HG02970 (cell line): ENCODE measurements at regions not wholly inside any gene's neighbourhood (a gene's known extent, or its start where the extent isn't known, plus 50 kb on each side); places are given as distances from the start of the nearest gene placed in this dataset.
"Not testable (repeated sequence)": the region's sequence is repeated elsewhere in the genome, so short reads cannot be mapped to it uniquely, and the experiment has no call there.

ENCODE experiments used
- ATAC-seq: cut with Tn5 transposase; IDR thresholded peaks from one replicate; pipeline ENCODE4 v1.9.1; 2021; ENCODE audit warnings: mild to moderate bottlenecking, moderate library complexity, moderate number of reproducible peaks; ENCODE audit not compliant: unreplicated experiment, low FRiP score

DNA sequence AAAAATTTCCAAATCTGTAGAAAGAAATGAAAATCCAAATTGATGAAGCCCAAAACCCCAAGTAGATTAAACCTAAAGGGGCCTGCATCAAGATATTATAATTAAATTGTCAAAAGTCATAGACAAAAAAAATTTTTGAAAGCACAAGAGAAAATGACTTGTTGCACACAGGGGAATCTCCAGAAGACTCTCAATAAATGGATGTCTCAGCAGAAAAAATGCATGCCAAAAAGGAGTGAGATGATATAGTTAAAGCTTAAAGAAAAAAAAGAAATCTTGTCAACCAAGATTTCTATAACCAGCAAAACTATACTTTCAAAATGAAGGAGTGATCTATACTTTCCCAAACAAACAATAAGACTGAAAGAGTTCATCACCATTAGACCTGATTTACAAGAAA is 393.2 kb upstream of the SPAG17 start:
- no peak for ATAC-seq

DNA sequence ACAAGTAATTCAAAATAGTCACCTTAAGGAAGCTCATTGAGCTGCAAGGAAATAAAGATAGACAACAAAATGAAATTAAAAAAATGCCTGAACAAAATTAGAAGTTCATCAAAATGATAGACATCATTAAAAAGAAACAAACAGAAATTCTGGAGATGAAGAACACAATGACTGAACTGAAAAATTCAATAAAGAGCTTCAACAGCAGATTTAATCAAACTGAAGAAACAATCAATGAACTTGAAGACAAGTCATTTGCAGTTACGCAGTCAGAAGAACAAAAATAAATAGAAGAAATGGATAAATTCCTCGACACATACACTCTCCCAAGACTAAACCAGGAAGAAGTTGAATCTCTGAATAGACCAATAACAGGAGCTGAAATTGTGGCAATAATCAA is 390.0 kb upstream of the SPAG17 start:
- no peak for ATAC-seq

DNA sequence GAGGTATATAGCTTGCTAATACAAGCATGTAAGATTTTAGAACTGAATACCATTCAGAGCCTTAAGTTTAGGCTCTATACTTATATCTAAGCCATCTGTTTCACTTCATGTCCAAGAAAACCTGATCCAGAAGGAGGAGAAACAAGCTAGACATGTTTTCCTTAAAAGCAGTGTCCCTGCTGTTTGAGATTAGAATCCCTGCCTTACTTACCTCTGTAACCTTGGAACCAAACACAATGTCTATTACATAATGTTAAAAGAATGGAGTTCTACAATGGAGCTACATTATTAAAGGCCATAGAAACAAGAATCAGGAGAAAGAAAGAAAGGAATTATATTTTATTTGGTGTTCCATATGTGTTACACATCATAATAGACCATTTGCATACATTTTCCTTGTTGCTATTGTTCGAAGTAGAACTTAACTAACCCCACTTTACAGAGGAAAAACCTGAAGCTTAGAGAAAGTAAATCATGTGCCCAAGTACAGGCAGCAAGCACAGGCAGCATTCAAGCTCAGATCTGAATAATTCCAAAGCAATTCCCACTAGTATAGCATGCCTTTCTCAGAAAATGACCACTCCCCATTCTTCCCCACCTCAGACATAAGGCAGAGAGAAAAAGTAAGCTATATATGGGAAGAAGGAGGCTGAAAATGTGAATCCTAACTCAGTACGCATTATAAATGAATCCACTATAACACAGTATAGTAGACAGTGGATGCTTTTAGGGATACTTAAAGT is 380.1 kb upstream of the SPAG17 start:
- ATAC-seq, result no peak

DNA sequence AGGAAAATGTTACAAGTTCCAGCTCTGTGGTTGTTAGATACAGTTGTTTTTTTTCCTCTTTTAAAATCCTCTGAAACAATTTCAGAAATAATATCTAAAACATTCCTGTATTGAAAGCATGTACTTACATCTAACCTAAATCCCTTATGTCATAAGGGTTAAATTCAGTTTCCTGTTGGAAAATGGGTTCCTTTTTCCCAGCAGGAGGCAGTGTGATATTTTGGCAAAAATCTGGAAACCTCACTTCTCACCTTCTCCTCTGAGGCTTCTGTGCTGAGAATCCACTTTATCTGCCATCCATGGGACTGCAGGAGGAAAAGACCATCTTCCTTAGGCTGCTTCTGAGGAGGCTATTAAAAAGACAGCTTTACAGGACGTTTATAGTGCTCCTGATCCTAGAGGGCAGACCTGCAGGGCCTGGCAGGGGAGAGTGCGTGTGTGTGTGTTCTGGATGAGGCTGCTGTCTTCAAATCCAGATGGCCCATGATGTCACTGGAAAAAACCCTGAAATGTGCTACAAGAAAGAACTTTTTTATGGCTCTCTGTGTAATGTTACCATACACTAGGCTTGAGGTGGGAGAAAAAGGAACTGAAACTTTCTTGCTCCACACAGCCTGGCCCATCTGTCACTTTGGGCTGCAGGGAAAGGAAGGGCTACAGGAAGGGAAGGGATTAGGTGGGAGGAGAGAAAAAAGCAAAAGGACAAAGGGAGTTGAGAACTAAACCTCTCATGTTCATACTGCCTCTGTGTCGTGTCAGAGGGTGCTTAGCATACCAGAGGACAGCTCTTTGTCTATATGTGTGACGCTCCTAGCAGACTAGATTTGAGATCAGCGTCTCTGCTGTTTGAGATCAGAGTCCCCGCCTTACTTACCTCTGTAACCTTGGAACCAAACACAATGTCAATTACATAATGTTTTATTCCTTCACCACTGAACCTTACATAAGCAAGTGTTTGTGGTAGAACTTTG is 379.2 kb upstream of the SPAG17 start:
- ATAC-seq, result peak; percentile 61

DNA sequence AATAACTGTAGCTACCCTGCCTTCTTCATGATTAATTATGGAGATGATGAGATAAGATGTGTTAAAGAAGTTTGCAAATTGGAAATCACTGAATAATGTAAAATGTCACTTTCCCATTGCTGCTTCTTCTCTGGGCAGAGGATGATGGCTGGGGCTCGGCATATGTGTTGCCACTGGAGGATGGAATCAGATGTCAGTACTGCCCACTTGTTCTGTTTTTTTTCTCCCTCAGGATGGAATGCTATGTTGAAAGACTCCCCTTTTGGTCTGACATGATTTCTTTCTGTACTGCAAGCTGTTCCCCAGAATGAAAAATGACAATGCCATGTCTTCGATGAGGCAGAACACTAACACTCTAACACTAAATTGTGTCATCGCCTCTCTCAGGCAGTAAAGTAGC is 373.9 kb upstream of the SPAG17 start:
- ATAC-seq, result no peak

DNA sequence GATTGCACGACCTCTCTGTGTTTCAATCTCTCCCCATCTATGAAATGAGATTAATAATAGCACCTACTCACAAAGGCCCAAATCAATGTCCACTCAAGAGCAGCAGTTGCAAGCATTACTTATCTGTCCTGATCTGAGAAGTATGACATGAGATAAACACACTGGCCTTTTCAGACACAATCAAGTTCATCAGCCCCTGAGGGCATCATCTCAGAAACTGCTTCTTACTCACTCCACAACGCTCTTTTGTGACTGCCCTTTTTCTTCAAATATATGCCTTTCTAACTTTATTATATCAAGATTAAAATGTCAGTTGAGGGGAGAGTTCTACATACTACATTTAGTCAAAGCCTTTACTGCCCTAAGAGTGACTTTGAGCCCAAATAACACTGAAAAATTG is 371.9 kb upstream of the SPAG17 start:
- no peak for ATAC-seq

DNA sequence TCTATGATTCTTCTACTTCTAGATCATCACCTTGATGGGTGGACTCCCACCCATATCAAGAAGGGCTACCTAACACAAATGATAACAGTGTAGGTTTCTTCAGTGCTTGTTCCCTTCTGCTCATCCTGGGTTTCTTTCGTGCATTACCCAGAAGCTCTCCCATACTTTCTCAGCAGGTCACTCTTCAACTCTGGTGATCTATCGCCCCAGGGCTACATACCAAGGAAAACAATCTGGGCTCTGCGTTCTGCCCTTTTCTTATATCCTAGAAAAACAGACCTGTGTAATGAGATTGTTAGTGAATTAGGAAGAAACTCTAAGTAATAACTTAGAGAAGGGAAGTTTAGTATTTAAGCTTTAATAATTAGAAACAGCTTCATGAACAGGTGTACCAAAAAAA is 370.6 kb upstream of the SPAG17 start:
- no peak for ATAC-seq

DNA sequence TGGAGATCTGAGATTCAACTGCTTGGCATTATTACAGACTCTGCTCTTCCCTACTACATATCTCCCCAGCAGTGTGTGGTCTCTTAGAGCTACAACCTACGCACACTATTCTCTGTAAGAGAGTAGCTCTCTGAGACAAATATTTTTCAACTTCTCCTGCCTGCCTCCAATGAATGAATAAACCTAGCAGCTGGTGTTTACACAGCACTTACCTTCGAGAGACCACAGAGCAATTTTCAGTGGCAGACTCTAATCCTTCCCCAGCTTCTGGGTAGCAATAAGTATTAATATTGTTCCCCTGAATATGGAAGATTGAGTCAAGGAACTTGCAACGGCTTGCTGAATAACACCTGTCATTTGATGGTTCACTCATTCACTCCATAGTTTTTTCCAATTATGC is 350.9 kb upstream of the SPAG17 start:
- no peak for ATAC-seq

DNA sequence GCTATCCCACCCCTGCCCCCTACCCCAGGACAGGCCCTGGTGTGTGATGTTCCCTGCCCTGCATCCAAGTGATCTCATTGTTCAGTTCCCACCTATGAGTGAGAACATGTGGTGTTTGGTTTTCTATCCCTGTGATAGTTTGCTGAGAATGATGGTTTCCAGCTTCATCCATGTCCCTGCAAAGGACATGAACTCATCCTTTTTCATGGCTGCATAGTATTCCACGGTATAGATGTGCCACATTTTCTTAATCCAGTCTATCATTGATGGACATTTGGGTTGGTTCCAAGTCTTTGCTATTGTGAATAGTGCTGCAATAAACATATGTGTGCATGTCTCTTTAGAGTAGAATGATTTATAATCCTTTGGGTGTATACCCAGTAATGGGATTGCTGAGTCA is 326.9 kb upstream of the SPAG17 start:
- ATAC-seq, result not testable (repeated sequence)

DNA sequence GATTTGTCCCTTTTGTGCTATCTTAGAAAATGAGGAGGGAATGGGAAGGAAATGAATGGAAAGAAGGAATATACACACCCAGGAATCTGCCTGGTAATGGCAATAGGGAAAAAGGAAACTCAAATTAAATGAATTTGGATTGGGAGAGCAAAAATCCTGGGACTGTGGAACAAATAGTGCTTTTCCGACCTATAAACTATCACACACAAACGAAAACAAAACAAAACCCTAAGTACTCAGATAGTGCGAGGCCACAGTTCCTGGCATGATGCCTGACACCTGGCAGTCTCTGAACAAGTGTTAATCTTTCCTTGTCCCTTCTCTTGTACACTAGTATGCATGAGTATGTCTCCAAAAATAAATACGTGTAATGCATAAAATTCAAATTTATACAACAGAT is 319.8 kb upstream of the SPAG17 start:
- ATAC-seq, result no peak

DNA sequence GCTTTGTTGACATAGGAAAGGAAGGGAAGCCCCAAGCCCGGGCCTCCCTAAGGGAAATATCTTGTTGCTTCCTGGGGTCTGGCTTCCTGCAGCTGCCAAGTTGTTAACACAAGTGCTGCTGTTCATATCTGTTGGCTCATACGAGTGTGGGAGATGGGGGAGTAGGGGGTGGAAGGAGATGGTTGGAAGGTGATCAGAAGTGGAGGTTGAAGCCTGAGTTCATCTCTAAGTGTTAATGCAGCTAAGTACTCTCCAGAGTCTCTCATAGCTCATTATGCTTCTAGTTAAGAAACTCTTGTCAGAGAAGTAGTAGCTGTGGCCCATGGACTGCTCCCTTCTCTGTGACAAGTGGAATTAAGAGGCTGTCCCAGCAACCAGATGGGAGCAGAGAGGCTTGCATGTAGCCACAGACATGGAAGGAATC is 319.2 kb upstream of the SPAG17 start:
- ATAC-seq, result no peak

DNA sequence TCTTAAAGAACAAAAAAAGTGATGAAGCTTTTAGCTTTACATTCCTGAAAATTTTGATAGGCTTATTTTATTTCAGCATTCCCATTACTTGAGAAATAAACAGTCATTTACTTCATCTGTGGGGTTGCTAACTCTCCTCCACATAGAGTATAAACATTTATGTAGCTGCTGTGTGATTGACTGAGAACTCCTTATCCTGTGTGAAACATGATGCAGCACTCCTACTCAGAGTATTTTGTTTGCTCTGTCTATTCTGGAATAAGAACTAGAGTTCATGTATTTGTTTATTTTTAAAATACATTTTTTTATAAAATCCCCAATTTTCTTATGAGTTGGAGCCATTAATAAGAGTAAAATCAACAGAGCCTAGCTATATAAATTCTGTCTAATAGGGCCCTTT is 318.7 kb upstream of the SPAG17 start:
- ATAC-seq, result no peak

DNA sequence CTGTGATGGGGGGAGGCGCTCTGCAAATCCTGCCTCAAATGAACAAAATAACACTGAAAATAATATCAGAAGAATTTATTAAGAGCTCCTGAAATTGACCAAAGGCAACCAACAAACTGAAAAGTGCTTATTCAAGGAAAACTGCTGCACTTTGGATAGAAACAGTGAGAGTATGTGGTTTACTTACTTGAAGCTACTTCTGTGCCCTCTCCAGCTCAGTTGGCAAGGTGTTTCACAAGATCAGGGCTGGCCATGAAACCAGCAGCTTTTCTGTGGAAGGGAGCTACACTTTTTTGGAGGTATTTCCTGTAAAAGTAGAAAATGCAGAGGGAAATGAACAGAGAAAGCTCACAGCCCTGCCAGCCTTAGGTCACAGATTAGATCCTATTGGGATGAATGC is 310.0 kb upstream of the SPAG17 start:
- ATAC-seq, result no peak

DNA sequence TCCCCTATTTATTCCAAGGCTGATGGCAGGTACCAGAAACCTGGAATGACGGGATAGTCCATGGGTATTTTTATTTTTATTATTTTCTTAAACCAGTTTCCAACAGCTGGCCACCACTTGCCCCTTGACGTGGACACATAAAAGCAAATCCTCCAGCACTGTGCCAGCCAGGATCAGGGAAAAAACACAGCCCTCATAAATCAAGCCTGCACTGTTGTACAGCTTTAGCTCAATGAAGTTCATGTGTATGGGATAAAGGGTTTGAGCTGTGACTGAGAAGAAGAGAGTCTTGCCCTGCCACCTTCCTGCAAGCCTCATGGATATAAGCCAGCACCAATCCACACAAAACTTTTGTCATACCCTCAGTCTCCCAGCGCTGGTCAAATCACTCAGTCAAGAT is 303.8 kb upstream of the SPAG17 start:
- no peak for ATAC-seq

DNA sequence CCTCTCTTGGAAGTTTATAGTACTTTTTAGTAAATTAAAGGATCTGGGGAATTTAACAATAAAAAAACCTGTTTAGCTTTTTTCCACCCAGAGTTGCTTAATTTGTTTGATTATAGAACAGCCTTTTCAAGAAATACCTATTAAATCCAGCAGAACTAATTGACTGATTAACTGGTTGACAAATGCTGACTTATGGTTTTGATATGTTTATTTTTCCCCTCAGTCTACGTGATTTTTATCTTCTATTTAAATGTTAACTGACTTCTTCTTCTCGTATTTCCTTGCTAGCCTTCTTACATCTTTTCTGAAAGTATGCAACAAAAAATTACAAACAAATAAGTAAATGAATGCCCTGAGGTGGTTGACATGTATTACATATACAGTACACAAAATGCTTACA is 302.9 kb upstream of the SPAG17 start:
- ATAC-seq, result no peak

DNA sequence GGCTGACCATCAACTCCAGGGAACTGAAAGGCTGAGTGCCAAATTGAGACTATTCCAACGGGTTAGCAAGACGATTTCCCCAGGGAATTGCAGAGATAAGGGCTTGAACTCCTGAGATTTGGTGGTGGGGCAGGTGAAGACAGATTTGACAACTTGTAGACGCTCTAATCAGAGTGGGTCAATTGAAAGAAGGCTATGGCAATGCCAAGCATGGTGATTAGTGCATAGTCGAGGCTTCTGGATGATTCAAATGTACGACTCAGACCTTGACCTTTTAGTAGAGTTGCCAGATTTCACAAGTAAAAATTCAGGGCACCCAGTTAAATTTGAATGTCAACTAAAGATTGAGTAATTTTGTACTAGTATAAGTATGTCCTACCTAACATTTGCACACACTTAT is 302.1 kb upstream of the SPAG17 start:
- ATAC-seq, result no peak

DNA sequence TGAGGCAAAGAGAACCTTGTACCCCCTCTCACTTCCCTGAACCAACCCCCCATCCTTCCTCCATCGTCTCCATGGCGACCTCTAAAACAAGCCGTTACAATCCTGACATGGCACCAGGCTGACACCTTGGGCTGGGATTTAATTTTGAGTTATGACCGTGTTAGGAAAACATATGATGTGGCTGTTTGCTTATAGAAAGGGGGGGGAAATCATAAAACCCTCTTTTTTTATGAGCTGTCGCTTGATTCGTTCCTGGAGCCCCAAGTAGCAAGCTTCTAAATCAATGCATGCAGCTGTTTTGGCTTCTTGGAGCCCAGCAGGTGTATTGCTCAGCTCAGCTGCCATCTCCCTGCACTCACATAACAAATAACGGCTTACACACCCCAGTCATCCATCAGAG is 301.2 kb upstream of the SPAG17 start:
- no peak for ATAC-seq

DNA sequence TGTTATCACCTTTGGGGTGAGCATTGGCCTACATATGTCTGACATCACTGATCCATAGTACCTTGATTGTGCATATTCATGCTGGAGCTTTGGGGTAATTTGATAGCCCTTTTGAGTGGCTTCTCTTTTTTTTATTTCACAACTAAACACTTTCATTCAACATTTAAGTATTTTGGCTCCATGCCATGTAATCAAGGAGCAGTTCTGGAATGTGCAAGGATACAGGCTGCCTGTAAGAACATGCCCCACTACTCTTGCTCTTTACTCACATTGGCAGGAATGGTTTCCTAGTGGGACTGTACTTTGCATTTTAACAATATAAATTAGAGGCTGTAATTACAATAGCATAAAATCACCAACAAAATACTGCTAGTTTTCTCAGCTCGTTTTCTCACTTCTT is 300.7 kb upstream of the SPAG17 start:
- ATAC-seq, result no peak

DNA sequence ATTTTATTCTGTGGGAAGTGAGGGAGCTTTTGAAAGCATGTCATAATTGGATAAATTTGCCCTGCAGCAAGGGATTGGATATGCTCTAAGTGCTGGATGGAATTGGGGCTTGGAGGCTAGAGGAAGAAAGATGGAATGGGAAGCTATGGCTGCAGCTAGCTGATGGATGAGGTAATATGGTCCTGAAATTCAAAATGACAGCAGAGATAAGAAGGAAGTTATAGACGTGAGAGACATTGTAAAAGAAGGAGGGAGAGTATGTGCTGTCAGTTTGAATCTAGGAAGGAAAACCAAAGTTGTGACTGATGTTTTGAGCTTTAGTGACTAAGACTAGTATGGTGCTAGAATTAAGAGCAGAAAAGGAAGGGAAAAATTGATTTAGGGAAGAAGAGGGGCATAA is 299.9 kb upstream of the SPAG17 start:
- no peak for ATAC-seq

DNA sequence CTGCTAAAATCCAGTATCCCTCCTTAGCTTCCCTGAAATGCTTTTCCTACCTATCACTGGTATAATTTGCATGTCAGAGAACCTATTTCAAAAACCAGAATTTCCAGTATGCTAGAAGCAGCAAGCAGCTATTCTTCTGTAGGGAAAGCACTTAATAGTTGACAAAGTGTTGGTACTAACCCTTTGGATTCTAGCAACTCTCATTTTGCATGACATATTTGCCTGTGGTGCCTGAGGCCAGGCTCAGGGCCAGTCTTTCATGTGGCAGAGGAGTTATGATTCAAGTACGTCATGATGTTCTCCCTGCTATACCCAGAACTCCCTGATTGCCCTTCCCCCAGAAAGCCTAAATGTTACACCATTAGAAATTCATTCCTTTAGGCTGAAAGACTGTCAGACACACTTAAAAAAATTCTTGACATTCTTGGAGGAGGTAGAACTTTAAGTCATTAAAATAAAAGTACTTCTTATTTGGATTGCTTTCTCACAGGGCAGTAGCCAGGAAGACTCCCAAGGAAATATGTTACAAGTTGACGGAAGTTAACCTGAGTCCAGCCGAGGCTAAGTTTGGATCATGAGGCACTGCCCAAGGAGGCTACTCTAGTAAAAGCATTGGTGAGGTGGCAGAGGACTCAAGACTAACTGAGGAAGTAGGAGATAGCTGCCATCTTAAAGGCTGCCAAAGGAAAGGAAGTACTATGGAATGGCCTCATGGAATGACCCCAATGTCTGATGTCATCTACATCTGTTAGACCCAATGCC is 298.4 kb upstream of the SPAG17 start:
- no peak for ATAC-seq

DNA sequence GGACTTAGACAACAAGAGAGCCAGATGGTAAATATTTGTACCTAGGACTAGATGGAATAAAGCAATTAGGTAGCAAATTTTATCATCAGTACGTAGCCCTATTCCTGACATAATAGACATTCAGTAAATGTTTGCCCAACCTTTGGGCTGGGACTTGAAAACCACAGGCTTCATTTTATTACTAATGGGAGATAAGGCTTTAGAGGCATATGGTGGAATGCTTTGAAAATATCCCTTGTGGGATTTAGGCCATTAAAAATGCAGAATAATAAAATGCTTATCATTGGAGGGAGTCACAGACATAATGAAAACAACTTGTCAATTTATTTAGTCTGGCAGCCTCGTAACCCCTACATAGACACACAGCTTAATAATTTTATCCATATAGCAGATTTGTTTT is 296.1 kb upstream of the SPAG17 start:
- no peak for ATAC-seq
